ENCODE measurements at regions not wholly inside any gene's neighbourhood (a gene's known extent, or its start where the extent isn't known, plus 50 kb on each side); places are given as distances from the start of the nearest gene placed in this dataset.

GRCh38 chrX:118178450-118178849, 61.8 kb upstream of the KLHL13 start:
- TF ChIP-seq POLR2AphosphoS5 (IDR thresholded peaks at IDR 0.05; ENCODE audit: borderline replicate concordance, low read depth, low read length), result no peak
- TF ChIP-seq EZH2 (IDR thresholded peaks at IDR 0.05), result no peak
- no peak for TF ChIP-seq FOXP2 (optimal IDR thresholded peaks at IDR 0.05; ENCODE audit: control extremely low read depth, extremely low read length, insufficient read depth)
